Left lung (tissue), 4 donors: ENCODE measurements at regions not wholly inside any gene's neighbourhood (a gene's known extent, or its start where the extent isn't known, plus 50 kb on each side); places are given as distances from the start of the nearest gene placed in this dataset.
"Not testable (repeated sequence)": the region's sequence is repeated elsewhere in the genome, so short reads cannot be mapped to it uniquely, and the experiment has no call there.

Source experiments
- ATAC-seq: fragments of 200-7000 bp; cut with Tn5 transposase; one replicate; pipeline ENCODE4 v1.9.1; 2020; ENCODE audit warnings: moderate library complexity
- DNase-seq, 4 donors: peaks; one replicate each; pipeline ENCODE4 v3.0.0-alpha.2; 2013 to 2020
- H3K27ac ChIP-seq, 2 donors: fragments of 200-600 bp; sonication (generic) in 1 of 2; one replicate each; pipeline versions ENCODE4 v1.5.0 to v1.8.0; 2020 to 2021
- H3K27me3 ChIP-seq, 2 donors: fragments of 200-600 bp; sonication (generic) in 1 of 2; one replicate each; pipeline versions ENCODE4 v1.5.0 to v1.8.0; 2020 to 2021
- H3K36me3 ChIP-seq, 2 donors: fragments of 200-600 bp; sonication (generic) in 1 of 2; one replicate each; pipeline versions ENCODE4 v1.5.0 to v1.8.0; 2020 to 2021
- H3K4me1 ChIP-seq, 2 donors: fragments of 200-600 bp; one replicate each; pipeline ENCODE4 v1.8.0; 2021
- H3K4me3 ChIP-seq, 2 donors: fragments of 200-600 bp; sonication (generic) in 1 of 2; one replicate each; pipeline versions ENCODE4 v1.5.0 to v1.8.0; 2020 to 2021; ENCODE audit warnings: mild to moderate bottlenecking in 1 of 2
- H3K9me3 ChIP-seq, 2 donors: fragments of 200-600 bp; sonication (generic) in 1 of 2; one replicate each; pipeline versions ENCODE4 v1.5.0 to v1.8.0; 2020 to 2021
- intact Hi-C, 2 donors: fragments of 100-400 bp; cut with DNase I; formaldehyde crosslinking; loops; one replicate each; pipeline versions ENCODE4 v1.11.2 to v1.14.2; 2022
- TF ChIP-seq, protein P1 (sequence below), 2 donors: fragments of 200-600 bp; sonication (generic) in 1 of 2; IDR thresholded peaks; one replicate each; pipeline versions ENCODE4 v1.5.0 to v1.8.0; 2021; ENCODE audit warnings: antibody characterized with exemption in 2 of 2
- donor health status: DM: no; HTN: yes; CAD: no.
- donor health status: DM: no; HTN: no; CAD: no.

DNA sequence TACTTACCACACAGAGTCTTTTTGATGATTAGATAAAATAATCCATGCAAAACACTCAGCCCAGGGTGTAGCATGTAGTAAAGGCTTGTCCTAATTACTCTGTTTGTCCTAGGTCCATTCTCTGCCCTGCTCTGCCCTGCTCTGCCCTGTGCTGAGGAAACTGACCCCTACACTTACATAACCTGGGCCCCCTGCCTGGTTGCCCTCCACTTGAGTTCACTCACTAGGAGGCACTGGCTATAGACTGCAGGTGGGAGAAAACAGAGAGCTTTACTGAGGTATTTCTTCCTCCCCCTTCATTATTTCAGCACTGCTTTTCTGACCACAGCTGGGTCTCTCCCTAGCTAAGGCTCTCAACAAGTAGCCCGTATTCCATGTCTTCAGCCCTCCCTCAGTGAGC is 70.9 kb upstream of the TBX18 start:
- DNase-seq (no peak), ATAC-seq (no peak)
- intact Hi-C loops, result no loop called here
- no peaks in the 10 kb centered on the region for H3K27me3 ChIP-seq
- H3K4me1 ChIP-seq, result no peaks in the 10 kb centered on the region
- no peak overlapping the region for H3K27ac ChIP-seq
- peaks cover 0 to 8% of the 10 kb centered on the region in 2 donors for H3K9me3 ChIP-seq
- no peaks in the 10 kb centered on the region for H3K36me3 ChIP-seq
- TF ChIP-seq, protein P1, sequence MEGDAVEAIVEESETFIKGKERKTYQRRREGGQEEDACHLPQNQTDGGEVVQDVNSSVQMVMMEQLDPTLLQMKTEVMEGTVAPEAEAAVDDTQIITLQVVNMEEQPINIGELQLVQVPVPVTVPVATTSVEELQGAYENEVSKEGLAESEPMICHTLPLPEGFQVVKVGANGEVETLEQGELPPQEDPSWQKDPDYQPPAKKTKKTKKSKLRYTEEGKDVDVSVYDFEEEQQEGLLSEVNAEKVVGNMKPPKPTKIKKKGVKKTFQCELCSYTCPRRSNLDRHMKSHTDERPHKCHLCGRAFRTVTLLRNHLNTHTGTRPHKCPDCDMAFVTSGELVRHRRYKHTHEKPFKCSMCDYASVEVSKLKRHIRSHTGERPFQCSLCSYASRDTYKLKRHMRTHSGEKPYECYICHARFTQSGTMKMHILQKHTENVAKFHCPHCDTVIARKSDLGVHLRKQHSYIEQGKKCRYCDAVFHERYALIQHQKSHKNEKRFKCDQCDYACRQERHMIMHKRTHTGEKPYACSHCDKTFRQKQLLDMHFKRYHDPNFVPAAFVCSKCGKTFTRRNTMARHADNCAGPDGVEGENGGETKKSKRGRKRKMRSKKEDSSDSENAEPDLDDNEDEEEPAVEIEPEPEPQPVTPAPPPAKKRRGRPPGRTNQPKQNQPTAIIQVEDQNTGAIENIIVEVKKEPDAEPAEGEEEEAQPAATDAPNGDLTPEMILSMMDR (IDR thresholded peaks at IDR 0.05), result no peak
- no peak overlapping the region for H3K4me3 ChIP-seq

DNA sequence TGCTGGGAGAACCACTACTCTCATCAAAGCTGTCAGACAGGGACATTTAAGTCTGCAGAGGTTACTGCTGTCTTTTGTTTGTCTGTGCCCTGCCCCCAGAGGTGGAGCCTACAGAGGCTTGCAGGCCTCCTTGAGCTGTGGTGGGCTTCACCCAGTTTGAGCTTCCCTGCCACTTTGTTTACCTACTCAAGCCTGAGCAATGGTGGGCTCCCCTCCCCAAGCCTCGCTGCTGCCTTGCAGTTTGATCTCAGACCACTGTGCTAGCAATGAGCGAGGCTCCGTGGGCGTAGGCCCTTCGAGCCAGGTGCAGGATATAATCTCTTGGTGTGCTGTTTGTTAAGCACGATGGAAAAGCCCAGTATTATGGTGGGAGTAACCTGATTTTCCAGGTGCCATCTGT is 67.5 kb upstream of the TBX18 start:
- H3K4me3 ChIP-seq, intact Hi-C loops, H3K27ac ChIP-seq, H3K36me3 ChIP-seq, H3K9me3 ChIP-seq, H3K4me1 ChIP-seq, H3K27me3 ChIP-seq, ATAC-seq: not testable (repeated sequence)
- DNase-seq, result peak in 1 of 4 donors; percentile 31

DNA sequence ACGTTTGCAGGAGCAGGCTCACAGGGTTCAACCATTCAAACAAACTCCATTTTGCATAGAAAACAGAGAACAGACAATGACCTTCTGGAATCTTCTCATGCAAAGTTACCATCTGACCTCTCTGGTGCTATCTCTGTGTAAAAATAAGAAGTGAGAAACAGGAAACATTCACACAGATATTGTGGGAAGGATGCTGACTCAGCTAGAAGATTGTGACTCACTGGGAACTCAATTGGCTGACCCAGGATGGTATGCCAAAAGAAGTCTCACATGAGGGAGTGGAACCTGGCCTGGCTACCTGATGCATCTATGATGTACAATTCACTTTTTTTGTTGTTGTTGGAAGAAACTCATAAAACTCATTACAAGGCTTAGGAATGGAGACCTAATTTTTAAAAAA is 61.1 kb upstream of the TBX18 start:
- intact Hi-C loops, result no loop called here
- DNase-seq, result no peak
- Histone ChIP-seq H3K27ac (no peak overlapping the region), H3K4me3 (no peak overlapping the region), H3K4me1 (no peaks in the 10 kb centered on the region), H3K27me3 (no peaks in the 10 kb centered on the region), H3K36me3 (no peaks in the 10 kb centered on the region), H3K9me3 (peaks cover 0 to 2% of the 10 kb centered on the region in 2 donors)
- ATAC-seq, result no peak
- TF ChIP-seq, protein P1 (IDR thresholded peaks at IDR 0.05), result no peak

DNA sequence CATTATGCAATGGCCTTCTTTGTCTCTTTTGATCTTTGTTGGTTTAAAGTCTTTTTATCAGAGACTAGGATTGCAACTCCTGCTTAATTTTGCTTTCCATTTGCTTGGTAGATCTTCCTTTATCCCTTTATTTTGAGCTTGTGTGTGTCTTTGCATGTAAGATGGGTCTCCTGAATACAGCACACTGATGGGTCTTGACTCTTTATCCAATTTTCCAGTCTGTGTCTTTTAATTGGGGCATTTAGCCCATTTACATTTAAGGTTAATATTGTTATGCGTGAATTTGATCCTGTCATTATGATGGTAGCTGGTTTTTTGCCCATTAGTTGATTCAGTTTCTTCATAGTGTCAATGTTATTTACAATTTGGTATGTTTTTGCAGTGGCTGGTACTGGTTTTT is 56.9 kb upstream of the TBX18 start:
- DNase-seq, result not testable (repeated sequence)

DNA sequence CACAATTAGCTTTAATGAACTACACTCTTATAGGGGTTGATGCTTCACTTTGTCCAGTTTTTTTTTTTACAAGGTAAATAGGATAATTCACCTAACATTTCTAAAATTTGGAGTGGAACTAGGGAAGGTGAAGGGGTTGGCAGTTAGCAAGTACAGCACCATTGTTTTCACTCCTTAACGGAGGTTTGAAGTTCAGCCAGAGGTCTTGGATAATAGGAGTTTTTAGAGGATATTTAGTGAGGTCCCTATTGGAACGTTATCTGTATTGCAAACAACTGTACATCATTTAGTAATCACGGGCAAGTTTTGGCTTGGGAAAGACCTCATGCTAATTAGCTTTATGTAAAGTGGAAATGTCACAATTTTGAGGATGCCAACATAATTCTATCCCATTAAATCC is 52.3 kb upstream of the TBX18 start:
- Histone ChIP-seq H3K27me3 (no peaks in the 10 kb centered on the region), H3K4me1 (no peaks in the 10 kb centered on the region), H3K9me3 (peaks cover 0 to 5% of the 10 kb centered on the region in 2 donors), H3K36me3 (no peaks in the 10 kb centered on the region), H3K27ac (no peak overlapping the region), H3K4me3 (no peak overlapping the region)
- intact Hi-C loops, result no loop called here
- ATAC-seq (no peak), DNase-seq (no peak)
- TF ChIP-seq, protein P1 (IDR thresholded peaks at IDR 0.05), result no peak

More for the DNA sequence above, 56.9 kb upstream of the TBX18 start:
- intact Hi-C loops, H3K4me1 ChIP-seq, H3K36me3 ChIP-seq, H3K27ac ChIP-seq, ATAC-seq, H3K9me3 ChIP-seq, H3K27me3 ChIP-seq, H3K4me3 ChIP-seq: not testable (repeated sequence)

GRCh38 chr6:84815896-84816735 is 51.7 kb upstream of the TBX18 start:
- H3K27ac ChIP-seq, result no peak overlapping the region
- no peaks in the 10 kb centered on the region for H3K36me3 ChIP-seq

More at GRCh38 chr6:84815896-84816735, 51.7 kb upstream of the TBX18 start:
- Histone ChIP-seq H3K4me1 (no peaks in the 10 kb centered on the region), H3K9me3 (peaks cover 0 to 5% of the 10 kb centered on the region in 2 donors), H3K27me3 (no peaks in the 10 kb centered on the region), H3K4me3 (no peak overlapping the region)
- intact Hi-C loops, result no loop called here
- DNase-seq (no peak), ATAC-seq (no peak)
- TF ChIP-seq, protein P1 (IDR thresholded peaks at IDR 0.05), result no peak
